ENCODE measurements at regions not wholly inside any gene's neighbourhood (a gene's known extent, or its start where the extent isn't known, plus 50 kb on each side); places are given as distances from the start of the nearest gene placed in this dataset.

GRCh38 chr4:33080275-33080674, 2360.1 kb downstream of the PCDH7 start:
- Histone ChIP-seq H3K27me3 (no peaks in the 10 kb centered on the region), H3K4me3 (no peak overlapping the region), H3K4me1 (no peaks in the 10 kb centered on the region), H3K9me3 (no peaks in the 10 kb centered on the region), H3K27ac (no peak overlapping the region), H3K36me3 (no peaks in the 10 kb centered on the region)
- TF ChIP-seq POLR2AphosphoS5 (IDR thresholded peaks at IDR 0.05) (no peak), POLR2A (IDR thresholded peaks at IDR 0.05) (no peak)
- TF ChIP-seq, protein P1, sequence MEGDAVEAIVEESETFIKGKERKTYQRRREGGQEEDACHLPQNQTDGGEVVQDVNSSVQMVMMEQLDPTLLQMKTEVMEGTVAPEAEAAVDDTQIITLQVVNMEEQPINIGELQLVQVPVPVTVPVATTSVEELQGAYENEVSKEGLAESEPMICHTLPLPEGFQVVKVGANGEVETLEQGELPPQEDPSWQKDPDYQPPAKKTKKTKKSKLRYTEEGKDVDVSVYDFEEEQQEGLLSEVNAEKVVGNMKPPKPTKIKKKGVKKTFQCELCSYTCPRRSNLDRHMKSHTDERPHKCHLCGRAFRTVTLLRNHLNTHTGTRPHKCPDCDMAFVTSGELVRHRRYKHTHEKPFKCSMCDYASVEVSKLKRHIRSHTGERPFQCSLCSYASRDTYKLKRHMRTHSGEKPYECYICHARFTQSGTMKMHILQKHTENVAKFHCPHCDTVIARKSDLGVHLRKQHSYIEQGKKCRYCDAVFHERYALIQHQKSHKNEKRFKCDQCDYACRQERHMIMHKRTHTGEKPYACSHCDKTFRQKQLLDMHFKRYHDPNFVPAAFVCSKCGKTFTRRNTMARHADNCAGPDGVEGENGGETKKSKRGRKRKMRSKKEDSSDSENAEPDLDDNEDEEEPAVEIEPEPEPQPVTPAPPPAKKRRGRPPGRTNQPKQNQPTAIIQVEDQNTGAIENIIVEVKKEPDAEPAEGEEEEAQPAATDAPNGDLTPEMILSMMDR (IDR thresholded peaks at IDR 0.05), result no peak
- intact Hi-C loops (cut with DNase I; ENCODE audit: low total_unique reads), result no loop called here
- DNase-seq (ENCODE audit: low spot score in 2 of 2), result no peak

DNA sequence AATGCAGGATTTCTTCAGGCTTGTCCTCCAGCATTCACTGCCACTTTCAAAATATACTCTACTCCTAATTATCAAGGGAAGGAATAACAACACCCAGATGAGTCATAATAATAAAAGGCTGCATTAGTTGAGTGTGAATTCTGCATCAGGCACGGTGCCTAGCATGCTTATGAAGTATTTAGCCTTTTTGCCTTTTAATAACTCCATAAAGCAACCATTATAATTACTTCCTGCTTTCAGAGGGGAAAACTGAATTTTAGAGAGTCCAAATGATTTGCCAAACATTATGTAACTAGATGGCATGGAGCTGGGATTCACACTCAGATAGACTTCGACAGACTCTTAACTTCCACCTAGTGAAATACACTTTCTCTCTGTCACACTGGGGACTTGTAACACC, 2365.5 kb downstream of the PCDH7 start:
- H3K9me3 ChIP-seq, result no peaks in the 10 kb centered on the region
- no peaks in the 10 kb centered on the region for H3K4me1 ChIP-seq
- H3K36me3 ChIP-seq, result no peaks in the 10 kb centered on the region
- H3K27me3 ChIP-seq, result no peaks in the 10 kb centered on the region
- intact Hi-C loops (cut with DNase I; ENCODE audit: low total_unique reads), result no loop called here
- H3K4me3 ChIP-seq, result no peak overlapping the region
- H3K27ac ChIP-seq, result no peak overlapping the region
- TF ChIP-seq, protein P1 (IDR thresholded peaks at IDR 0.05), result no peak
- TF ChIP-seq POLR2A (IDR thresholded peaks at IDR 0.05) (no peak), POLR2AphosphoS5 (IDR thresholded peaks at IDR 0.05) (no peak)
- DNase-seq (ENCODE audit: low spot score in 2 of 2), result no peak

- Histone ChIP-seq H3K4me3 (no peak overlapping the region), H3K36me3 (no peaks in the 10 kb centered on the region), H3K27ac (no peak overlapping the region), H3K27me3 (no peaks in the 10 kb centered on the region), H3K9me3 (no peaks in the 10 kb centered on the region), H3K4me1 (no peaks in the 10 kb centered on the region)
- intact Hi-C loops (cut with DNase I; ENCODE audit: low total_unique reads), result no loop called here
- DNase-seq (ENCODE audit: low spot score in 2 of 2), result no peak
- TF ChIP-seq POLR2A (IDR thresholded peaks at IDR 0.05) (no peak), POLR2AphosphoS5 (IDR thresholded peaks at IDR 0.05) (no peak)
- TF ChIP-seq, protein P1 (IDR thresholded peaks at IDR 0.05), result no peak
Observed at GRCh38 chr4:33086331-33086925, 2366.3 kb downstream of the PCDH7 start.

DNA sequence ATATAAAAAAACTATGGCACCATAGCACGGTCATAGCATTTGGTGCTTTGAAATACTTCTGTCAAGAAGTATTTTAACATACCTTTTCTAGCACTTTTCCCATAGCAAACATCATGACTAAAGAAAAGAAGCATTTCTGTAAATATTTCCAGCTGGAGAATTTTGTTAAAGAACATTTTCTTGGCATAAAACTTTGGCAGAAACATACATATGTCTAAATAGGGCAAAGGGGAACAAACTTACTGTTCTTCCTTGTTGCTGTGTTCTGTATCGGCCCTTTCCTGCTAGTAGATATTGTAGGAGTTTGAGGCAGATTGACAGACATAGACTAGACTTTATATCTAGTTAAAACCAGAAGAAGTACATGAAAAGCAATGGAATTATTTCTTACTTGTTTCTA, 2368.5 kb downstream of the PCDH7 start:
- H3K36me3 ChIP-seq, result no peaks in the 10 kb centered on the region
- H3K27me3 ChIP-seq, result no peaks in the 10 kb centered on the region
- no peak for DNase-seq (ENCODE audit: low spot score in 2 of 2)
- H3K9me3 ChIP-seq, result no peaks in the 10 kb centered on the region
- no peak overlapping the region for H3K4me3 ChIP-seq
- intact Hi-C loops (cut with DNase I; ENCODE audit: low total_unique reads), result no loop called here
- no peaks in the 10 kb centered on the region for H3K4me1 ChIP-seq
- TF ChIP-seq POLR2AphosphoS5 (IDR thresholded peaks at IDR 0.05) (no peak), POLR2A (IDR thresholded peaks at IDR 0.05) (no peak)
- TF ChIP-seq, protein P1 (IDR thresholded peaks at IDR 0.05), result no peak
- H3K27ac ChIP-seq, result no peak overlapping the region

GRCh38 chr4:33090910-33091309, 2370.7 kb downstream of the PCDH7 start:
- DNase-seq (ENCODE audit: low spot score in 2 of 2), result no peak
- TF ChIP-seq, protein P1 (IDR thresholded peaks at IDR 0.05), result no peak
- TF ChIP-seq POLR2A (IDR thresholded peaks at IDR 0.05) (no peak), POLR2AphosphoS5 (IDR thresholded peaks at IDR 0.05) (no peak)
- no peaks in the 10 kb centered on the region for H3K4me1 ChIP-seq
- H3K9me3 ChIP-seq, result no peaks in the 10 kb centered on the region
- H3K27ac ChIP-seq, result no peak overlapping the region
- intact Hi-C loops (cut with DNase I; ENCODE audit: low total_unique reads), result no loop called here
- H3K36me3 ChIP-seq, result no peaks in the 10 kb centered on the region
- H3K4me3 ChIP-seq, result no peak overlapping the region
- H3K27me3 ChIP-seq, result no peaks in the 10 kb centered on the region
